GM18951 (cell line): ENCODE measurements at regions not wholly inside any gene's neighbourhood (a gene's known extent, or its start where the extent isn't known, plus 50 kb on each side); places are given as distances from the start of the nearest gene placed in this dataset.

Experiments
- POLR2A ChIP-seq: IDR thresholded peaks from 4 replicates; pipeline ENCODE4 v1.6.1; 2011; ENCODE audit warnings: mild to moderate bottlenecking; ENCODE audit not compliant: insufficient read length, insufficient read depth; ENCODE audit errors: extremely low read depth
- in situ Hi-C: fragments of 300-500 bp; cut with MboI; formaldehyde crosslinking; loops from one replicate; pipeline ENCODE4 v1.12.0; 2022; ENCODE audit warnings: low sequenced_read_pairs, mixed read lengths, inconsistent platforms; ENCODE audit not compliant: unreplicated experiment

DNA sequence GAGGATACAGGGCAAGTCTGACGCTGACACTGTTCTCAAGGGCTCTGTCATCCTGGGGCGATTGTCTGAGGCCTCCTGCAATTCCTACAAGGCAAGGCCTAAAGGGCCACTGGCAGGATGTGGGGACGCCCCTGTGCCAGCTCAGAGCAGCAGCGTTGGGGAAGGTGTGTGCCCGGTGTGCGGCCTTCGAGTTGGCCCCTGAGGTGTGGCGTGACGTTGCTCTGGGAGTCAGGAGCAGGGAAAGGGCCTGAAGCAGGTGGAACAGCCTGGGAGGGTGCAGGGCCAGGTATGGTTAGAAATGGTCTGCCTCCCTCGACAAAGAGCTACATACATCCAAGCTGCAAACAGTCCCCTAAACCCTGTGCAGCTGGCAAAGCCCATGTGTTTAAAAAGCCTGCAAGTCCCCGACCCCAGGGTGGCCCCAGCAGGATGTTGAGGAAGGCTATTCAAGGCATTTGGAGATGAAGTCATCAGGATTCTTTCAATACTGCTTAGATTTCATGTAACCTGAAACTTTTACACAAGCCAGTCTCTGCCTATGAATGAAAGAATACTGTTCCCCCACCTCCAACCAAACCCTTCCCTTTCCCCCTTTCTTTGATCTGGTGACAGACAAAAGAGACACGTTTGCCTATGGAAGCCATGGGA, 142.5 kb upstream of the TNS3 start:
- in situ Hi-C loops: no loop called here
- no peak for TF ChIP-seq POLR2A

DNA sequence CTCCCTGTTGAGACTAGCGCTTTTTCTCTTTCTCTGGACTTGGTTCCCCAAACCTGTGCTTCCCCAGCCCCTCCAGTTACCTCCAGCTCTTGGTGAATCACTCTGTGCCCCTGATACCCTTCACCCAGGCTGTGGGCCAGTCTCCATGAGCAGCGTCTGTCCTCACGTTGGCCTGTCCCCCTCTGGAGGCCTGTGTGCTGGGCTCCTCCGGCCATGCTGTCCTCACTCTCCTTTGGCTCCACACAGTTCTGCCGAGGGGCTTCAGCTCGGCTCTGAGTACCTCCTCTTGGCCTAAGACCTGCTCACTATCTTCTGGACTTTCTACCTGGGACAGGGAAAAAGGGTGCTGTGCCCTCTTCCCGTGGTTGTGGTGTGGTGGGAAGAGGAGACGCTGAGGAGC, 140.2 kb upstream of the TNS3 start:
- in situ Hi-C loops: no loop called here
- TF ChIP-seq POLR2A: no peak

DNA sequence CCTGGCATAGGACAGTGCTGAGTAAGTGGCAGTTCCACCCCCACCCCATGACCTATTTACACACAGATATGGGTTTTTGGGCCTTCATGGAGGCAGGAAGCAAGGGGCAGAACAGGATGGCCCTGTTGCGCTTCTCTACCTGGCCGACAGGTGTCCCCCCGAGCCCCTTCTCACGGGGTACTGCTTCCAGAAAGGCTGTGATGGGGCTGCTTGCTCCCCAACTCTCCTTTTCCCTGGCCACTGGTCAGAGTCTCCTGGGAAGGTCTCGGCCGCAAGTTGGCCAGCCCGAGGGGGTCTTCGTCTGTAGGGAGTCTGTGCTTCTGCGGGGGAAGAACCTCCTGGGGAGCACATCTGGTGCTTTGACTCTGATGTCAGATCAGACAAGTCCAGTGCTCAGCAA, 139.8 kb upstream of the TNS3 start:
- in situ Hi-C loops: no loop called here
- TF ChIP-seq POLR2A: no peak

DNA sequence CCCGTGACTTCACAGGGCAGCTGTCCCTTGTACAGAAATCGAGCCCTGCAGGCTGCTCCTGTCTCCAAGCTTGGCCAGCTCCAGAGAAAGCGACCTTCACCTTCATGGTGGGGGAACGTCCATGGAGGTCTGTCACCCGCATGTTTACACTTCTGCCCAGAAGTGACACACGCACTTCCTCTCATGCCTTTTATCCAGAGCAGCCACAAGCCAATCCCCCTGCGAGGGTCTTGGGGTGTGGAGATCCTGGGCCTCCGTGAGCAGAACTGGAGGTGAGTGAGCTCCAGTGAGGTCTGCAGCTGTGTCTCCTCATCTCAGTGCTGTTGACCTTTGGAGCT, 139.0 kb upstream of the TNS3 start:
- TF ChIP-seq POLR2A: no peak
- in situ Hi-C loops: no loop called here

DNA sequence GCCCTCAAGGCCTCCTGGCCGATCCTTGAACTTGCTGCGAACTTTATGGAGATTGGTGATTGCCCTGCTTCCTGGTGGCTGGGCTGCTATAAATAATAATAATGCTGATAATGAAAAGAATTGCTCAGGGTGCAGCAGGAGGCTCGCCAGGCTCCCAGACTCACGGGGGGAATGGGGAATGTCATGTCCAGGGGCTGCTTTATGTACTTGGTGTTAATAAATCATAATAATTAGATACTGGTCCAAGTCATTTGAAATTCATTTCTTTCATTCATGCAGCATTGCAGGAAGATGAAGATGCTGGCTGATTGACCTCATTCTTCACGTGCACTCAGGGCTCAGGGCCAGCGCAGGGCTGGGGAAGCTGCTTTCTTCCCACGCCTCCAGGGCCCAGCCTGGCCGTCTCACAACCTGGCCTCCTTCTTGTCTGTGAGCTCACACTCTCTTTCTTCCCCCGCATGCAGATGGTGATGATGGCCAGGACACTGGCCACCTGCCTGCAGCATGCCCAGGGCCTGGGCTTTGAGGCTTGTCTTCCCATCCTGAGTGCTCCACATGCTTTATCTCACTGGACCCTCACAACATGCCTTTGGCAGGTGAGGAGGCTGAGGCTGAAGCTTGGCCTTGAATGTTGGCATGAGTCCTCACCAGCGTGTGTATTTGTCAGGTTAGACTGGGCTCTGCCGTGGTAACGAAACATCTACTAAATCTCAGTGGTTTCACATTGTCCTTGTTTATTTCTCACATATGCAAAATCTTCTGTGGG, 138.4 kb upstream of the TNS3 start:
- in situ Hi-C loops: no loop called here
- TF ChIP-seq POLR2A: no peak

DNA sequence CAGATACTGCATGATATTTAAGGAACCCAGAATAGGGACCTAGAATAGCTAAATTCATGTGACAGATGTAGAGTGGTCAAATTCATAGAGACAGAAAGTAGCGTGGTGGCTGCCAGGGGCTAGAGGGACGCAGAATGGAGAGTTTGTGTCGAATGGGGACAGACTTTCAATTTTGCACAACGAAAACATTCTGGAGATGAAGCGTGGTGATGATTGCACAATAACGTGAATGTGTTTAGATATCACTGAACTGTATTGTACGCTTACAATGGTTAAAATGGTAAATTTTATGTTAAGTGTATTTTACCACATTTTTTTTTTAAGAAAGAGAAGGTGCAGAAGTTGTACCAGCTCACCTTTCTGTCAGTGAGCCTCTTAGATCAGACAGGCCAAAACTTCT, 137.8 kb upstream of the TNS3 start:
- TF ChIP-seq POLR2A: no peak
- in situ Hi-C loops: no loop called here

DNA sequence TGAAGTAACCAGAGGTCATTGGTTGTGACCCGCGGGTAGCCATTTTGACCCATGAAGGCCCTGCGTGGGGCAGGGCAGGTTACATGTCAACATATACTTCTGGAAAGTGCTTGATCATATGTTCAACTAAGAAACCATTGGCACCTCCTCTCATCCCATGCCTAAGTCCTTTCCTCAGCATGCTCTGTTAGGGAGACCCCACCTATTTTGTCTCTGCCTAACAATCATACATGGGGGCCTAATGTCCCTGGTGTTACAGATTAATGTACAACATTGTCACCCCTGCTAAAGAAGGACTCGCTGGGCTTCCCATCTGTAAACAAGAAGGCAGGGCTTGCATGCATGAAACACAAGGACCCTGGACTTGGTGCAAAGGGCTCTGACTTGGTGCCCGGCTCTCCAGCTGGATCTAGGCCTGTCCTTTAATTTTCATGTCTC, 133.7 kb upstream of the TNS3 start:
- in situ Hi-C loops: no loop called here
- no peak for TF ChIP-seq POLR2A

DNA sequence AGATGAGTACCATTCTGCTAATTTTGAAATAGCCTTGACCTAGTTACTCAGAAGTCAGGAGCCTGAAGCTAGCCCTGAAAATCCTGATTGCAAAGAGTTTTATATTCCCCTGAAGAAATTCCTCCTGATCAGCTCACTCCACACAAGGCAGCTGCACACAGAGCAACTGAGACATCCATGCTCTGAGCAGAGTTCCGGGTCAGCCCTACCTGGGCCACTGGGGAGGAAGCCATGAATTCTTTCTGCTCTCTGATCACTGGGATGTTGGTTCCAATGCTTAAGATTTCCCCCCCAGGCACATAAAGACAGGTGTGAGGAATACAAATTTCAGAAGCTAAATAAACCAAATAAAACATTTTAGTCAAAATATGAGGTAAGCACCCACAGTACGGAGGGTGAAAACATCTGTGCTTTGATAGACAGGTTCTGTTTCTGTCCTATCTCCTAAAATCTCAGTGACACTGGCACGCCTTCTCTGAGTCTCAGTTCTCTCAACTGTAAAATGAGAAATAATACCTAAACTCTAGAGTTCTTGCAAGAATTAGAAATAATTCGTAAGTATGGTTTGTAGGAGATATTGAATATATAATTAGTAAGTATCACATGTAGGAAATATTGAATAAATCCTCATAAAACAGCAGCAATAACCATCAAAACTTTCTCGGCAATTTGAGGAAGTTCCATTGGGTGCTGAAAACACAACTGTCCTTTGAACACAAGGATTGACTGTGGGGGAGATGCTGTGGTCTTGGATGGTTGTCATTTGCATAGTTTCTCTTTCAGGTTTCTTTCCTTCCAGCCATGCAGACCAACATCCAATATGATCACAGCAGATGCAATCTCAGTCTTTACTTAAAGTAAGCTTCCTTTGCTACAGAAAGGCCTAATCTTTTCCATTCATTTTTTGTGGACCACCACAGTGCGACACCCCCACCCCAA, 133.0 kb upstream of the TNS3 start:
- in situ Hi-C loops: no loop called here
- no peak for TF ChIP-seq POLR2A

DNA sequence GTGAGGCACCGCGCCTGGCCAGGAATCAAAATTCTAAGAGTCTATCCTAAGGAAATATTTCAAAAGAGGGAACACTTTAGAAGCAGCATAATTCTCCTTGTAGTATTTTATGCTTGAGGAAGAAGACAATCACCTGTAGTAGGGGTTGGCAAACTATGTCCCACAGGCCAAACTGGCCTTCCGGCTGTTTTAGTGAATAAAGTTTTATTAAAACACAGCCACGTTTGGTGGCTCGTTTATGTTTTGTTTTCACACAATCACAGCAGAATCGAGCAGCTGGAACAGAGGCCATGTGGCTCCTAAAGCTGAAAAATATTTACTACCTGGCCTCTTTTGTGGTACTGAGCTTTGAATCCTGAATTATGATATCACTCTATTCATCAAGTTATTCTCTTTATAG, 131.7 kb upstream of the TNS3 start:
- no peak for TF ChIP-seq POLR2A
- in situ Hi-C loops: no loop called here

DNA sequence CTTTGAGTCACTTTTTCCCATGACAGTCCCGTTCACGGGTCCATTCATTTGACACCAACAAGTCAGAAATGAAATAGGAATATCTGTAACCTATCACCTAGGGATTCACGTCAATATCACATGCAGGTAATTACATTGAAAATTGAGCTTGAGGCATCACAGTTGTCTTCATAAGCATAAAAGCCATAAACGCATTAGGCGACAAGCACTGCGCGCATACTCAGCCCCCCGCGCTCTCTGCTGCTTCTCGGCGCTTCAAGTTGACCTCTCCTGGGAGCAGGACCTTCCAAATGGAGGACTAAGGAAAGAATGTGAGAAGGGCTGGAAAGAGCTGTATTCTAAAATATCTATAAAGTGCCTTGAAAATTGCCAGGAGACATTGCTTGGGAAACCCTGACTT, 130.5 kb upstream of the TNS3 start:
- in situ Hi-C loops: no loop called here
- no peak for TF ChIP-seq POLR2A

DNA sequence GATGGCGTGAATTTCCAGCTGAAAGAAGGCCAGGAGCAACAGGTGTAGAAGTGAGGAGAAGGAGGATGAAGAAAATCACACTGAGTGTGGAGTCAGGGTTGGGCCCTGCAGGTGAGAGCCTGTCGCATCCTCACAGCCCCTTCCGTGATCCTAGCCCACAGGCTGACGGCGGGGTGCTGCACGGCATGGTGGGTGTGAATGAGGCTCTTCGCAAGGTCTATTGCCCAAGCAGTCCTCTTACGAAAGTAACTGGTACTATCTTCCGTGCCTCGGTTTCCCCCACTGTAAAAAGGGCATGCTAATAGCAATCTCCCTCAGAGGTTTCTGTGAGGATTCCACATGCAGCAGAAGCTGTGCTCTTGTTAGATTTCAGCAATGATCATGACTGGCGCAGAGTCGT, 129.9 kb upstream of the TNS3 start:
- in situ Hi-C loops: no loop called here
- TF ChIP-seq POLR2A: no peak

DNA sequence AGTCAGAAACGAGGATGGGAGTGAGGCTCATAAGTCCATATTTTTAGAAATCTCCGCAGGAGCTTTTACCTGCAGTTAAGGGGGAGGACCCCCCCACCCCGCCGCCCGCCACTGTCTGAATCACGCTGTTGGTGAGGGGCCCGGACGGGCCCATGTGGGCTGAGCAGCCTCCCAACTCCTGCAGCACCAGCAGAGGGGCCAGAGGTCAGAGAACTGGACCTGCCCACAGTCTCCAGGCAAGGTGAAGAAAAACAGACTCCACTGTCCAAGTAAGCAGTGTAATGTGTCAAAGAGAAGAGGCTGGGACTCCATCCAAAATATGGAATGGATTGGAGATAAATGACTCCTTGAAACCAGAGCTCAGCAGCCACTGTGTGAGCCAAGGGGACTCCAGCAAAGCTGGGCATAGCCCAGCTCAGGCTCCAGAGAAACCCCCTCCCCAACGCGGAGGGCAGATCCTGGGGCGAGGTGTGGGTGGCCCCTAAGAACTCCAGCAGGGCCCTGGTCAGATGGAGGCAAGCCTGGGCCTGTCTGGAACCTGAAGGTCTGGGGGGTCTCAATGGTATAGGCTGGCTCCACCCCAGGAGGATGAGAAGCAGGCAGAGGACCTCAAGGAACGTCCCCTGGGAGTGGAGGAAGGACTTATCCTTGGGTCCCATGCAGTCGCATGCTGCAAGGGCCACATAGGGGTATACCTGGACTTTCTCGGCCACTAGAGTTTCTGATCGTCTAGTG, 128.5 kb upstream of the TNS3 start:
- no peak for TF ChIP-seq POLR2A
- in situ Hi-C loops: no loop called here

DNA sequence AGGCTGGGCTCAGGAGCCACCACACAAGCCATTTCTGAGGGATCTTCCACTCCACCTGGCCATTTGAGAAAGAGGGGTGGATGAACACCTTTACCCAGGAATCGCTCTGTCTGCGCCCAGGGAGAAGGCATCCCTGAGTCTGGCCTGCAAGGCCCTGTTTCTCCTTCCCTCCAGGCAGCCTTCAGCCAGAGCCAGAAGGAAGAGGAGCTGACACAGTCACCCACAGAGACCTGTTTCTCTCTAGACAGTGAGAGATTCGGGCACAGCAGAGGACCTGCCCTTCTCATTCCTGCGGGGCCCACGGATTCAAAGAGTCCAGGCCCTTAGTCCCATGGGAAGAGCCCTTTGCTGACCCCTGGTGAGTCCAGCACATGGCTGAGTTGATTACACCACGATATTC, 127.5 kb upstream of the TNS3 start:
- no peak for TF ChIP-seq POLR2A
- in situ Hi-C loops: no loop called here
